GF-D8 (cell line): ENCODE measurements at regions not wholly inside any gene's neighbourhood (a gene's known extent, or its start where the extent isn't known, plus 50 kb on each side); places are given as distances from the start of the nearest gene placed in this dataset.

Source experiments
- DNase-seq: peaks from one replicate; lab custom pipeline; 2025; lab: John Stamatoyannopoulos, UW

DNA sequence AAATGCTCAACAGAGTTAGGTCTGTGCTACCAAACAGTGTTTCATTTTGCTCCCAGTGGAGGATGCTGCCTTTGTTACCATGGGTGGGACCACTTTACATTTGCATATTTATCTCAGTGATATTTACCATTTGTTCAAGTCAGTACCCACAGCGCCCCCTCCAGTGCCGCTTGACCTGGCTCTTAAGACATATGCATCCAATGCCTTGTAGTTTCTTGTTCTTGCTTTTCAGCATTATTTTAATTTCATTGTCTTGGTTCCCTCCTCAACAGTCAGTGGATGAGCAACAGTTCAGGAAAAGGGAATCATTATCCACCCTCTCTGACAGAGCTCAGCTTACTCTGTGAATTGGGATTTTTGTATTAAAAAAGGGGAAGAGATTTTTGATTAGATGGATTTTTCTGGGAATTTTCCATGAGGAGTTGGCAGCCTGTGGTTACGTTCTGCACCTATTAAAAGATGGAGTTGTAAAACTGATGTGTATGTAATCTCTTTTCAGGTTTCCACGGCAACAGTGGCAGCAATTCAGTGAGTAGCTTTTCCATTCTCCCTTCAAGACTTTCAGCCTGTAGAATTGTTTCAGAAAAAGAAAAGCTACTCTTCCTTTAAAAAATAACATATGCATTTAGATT is 240.5 kb upstream of the DAAM1 start:
- DNase-seq = no peak

DNA sequence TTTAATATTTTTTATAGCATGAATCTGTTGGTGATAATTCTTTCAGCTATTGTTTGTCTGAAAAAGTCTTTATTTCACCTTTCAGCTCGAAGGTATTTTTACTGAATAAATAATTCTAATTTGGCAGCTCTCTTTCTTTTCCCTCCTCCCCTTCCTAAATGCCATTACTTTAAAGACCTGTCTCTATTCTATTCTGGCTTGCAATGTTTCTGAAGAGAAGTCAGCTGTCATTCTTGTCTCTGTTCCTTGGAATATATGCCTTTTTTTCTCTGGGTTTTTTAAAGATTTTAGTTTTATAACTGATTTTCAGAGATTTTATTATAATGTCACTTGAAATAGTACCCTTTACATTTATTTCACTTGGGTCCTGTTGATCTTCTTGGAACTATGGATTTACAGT is 237.9 kb upstream of the DAAM1 start:
- DNase-seq = no peak

DNA sequence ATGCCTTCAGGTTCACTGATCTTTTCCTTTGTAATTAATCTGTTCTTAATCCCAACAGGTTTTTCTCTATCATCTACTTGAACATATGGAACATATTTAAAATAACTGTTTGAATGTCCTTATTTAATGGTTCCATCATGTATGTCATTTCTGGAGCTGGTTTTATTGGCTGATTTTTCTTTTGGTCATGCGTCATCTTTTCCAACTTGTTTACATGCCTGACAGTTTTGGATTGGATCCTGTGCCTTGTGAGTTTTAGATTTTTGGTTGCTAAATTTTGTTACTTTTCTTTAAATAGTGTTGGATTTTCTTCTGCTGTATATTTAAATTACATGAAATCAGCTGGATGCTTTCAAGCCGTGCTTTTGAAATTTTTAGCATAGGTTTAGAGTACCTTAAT is 237.3 kb upstream of the DAAM1 start:
- DNase-seq = no peak

DNA sequence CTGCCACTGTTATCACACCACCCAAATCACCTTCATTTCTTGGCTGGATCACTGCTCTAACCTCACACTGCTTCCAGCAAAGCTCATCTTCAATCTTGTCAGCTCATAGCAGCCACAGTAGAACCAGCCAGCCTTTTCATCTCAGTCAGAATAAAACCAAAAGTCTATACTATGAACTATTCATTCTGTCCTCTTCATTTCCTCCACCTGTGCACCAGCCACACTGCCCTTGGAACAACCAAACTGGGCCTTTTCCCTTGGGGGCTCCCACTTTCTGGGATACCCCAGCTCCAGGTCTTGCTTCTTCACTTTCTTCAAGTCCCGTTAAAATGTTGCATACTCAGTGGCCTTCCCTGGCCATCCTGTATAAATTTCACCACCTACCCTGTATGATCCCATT is 234.4 kb upstream of the DAAM1 start:
- DNase-seq = no peak

DNA sequence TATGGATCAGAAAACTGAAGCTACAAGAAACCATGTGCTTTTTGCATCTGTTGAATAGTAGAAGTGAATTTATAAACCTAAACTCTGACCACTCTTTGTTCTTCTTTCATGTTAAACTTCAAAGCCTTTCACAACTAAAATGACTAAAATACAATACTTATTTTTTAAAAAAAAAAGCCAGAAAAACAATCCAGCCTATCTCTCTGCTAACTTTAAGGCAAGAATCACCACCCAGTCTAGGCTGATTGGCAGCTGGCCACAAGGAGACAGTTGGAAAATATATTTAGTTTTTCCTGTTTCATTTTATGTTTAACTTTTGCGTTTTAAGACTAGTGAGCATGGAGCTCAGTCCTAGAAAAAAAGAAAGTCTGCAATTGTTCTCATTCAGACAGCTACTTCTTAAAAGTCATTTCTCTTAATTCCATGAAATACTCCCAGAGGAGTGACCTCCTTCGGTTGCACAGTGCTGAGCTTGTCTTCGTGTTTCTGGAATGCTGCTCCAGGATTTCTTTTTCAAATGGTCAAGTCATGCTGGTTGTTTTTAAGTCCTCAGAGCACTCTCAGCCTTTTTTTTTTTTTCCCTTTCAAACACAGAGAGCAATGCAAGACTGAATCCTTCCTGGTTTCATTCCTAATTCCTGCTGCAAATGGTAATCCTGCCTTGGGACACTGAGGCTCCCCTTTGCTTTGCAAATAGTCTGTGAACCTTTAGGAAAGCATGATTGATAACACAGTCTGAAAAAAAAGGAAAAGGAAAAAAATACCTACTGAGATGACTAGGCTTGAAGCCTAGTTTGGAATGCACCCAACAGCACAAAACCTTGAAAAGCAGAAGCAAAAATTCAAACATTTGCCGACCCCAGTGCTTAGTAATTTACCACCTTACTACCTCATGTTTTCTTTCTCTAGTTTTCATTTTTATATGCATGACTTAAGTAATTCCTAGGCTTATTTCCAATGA is 233.3 kb upstream of the DAAM1 start:
- no peak for DNase-seq

DNA sequence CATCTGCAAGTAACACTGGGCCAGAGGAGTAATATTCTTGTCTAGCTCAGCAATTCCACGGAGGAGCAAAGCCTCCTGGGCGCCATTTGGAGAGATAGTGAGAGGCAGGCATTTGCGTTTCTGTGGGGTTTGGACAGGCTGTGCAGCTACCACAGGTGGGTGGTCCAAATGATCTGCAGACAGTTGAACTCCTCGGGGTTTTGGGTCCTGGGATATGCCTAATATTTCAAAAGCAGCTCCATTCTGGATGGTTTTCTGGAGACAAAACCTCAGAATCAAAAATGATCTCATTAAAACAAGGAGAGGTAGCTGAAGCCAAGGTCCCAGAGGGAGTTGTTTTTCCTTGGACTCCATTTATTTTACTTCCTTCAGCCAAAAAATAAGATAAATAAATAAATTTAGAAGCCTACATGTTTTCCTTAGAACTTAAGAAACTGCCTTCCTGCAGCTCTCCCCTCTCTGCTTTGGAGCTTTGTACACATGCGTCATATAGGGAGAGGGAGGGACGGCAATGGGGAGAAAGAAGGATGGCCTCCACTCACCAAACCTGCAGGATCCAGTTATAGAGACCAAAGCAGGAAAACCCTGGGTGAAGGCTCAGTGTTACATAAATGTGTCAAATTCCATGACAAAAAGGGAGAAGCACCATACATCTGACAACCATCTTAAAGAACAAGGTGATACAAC is 227.3 kb upstream of the DAAM1 start:
- no peak for DNase-seq

DNA sequence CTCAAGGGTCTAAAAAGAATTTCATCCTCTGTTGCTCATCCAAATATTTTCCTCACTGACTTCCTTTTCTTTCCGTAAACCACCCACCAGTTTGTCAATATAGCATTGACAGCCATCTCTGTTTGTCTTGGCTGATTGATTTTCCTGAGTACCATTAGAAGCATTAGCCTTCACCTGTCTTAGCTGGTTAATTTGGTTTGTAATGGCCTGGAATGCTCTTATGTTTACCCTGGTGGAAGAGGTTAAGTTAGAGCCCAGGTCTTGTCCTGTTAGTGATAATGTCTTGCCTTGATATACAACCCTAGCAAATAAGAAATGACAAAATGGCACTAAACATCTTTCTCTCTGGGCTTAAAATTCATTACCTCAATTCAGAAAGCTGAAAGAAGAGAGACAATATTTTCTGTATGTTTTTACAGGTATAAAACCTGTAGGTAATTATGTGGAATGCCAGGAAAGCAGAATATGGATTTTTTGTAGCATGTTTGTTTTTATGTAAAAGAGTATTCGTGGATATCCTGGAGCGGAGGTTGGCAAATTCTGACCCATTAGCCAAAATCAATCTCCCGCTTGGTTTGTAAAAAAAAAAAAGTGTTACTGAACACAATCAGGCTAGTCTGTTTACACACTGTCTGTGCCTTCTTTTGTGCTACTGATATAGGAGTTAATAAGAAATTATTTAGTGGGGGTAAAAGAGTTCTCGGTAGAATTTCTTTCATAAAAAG is 224.4 kb upstream of the DAAM1 start:
- no peak for DNase-seq

DNA sequence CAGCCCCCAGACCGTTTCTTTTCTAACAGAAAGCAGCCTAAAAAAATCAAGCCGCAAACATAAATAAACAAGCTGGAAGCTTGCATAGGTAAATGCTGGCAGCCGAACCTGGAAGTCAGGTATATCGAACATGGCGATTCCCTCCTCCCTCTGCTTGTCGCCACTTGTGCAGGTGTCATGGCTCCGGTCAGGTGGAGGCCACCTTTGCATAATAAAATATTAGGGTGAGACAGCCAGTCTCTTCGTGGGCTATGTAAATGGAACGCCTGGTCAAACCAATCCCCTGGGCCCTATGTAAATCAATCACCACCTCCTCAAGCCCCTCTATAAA is 223.9 kb upstream of the DAAM1 start:
- DNase-seq = no peak

DNA sequence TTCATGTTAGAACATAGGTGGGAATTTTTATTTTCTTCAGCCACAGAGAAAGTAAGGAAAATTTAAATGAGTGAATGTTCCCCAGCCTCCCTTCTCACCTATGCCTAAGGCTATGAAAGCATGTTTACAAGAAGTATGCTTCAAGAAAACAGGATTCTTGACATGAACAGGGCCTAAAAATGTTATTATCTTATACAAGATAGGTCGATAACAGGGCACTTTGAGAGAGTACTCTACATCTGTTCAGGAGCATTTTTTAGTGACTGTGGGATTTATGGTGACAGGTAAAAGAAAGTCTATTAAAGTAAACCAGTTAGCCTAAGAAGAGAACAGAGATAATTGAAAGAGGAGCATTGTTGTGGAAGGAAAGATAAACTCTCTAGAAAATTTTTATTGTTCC is 222.9 kb upstream of the DAAM1 start:
- DNase-seq = no peak

DNA sequence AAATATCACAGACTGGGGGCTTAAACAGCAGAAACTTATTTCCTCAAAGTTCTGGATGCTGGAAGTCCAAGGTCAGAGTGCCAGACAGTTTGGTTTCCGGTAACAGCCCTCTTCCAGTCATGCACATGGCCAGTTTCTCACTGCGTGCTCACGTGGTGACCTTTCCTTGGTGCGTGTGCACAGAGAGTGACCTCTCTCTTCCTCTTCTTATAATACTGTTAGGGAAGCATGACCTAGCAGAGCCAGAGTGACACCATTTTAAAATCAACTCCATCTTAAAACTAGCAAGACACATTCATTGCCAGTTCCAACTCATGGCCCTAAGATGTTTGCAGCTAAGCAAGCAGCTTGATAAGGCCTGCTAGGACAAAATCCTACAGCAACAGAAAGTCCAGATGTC is 221.5 kb upstream of the DAAM1 start:
- no peak for DNase-seq

DNA sequence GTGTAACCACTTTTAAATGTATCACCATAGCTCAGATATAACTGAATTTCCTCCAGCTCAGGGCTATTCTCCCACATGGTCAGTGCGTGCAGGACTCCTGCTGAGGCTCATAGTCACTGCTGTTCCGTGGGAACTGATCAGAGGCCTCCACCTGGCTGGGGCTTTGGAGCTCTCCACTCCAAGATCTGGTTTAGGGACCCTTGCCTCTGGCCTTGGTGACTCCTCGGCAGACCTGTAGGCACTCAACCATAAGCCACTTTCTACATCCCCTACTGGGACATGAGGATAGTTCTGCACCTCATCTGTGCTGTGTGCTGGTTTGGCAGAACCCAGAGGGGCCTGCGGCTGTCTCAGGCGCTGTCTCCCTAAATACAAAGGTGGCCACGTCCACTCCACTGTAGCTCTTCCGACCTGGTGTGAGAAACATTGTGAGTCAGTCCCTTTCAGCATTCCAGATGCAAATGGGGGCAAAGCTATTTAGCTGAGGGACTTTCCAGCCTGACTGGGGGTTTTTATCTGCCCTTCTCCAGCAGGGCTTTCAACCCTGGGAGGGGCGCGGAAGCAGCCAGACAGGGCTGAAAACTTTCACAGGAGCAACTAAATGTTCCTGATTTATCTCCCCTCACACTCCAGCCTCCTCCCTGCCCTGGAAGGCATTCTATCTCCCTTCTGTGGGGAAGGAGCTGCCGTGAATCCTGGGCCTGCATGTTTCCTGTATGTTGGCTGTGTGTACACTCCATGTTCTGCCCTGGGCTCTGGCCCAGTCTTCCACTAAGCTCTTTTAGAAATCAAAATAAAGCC is 218.3 kb upstream of the DAAM1 start:
- no peak for DNase-seq

DNA sequence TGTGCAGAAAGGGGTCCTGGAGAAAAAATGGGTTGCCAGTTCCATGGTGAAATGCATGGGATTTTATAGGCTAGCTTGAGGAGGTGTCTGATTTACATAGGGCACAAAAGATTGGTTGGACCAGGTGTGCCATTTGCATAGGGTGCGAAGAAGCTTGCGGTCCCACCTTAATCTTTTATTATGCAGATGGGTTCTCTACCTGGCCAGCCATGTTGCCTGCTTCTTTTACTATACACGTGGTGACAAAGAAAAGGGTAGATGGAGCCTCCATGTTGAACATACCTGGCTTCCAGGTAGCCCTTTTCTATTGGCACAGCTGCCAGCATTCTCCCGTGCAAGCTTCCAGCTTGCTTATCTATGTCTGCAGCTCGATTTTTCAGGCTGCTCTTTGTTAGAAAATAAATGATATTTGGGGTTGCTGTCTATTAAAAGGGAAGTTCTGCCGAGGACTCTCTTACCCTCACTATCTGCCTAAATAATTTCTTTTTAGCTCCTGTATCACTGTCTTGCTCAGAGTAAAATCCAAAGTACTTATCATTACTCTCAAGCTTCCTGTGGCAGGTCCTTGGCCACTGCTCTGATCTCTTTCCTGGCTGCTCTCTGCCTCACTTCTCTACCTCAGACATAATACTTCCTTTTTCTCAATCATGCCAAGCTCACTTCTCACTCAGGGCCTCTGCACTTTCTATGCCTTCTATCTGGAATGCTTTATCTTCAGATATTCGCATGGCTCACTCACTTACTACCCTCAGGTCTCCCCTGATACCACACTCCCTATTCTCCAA is 216.0 kb upstream of the DAAM1 start:
- DNase-seq = no peak

DNA sequence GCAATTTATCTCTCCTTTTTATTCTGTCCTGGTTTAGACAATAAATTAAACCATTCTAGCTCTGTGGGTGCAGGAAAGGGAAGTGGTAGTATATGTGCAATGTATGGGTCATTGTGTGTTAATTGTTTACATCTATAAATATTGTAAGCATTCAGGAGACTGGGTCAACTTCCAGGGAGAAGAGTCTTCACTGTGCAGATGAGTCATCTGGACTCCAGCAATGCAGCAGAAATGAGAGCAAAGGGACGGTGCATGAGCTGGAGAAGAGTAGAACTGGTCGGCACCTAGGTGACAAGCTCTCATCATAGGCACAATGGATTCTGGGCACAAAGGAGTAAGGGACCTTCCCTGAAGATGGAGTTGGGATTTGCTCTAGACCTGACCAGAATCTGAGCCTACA is 211.1 kb upstream of the DAAM1 start:
- DNase-seq = no peak

DNA sequence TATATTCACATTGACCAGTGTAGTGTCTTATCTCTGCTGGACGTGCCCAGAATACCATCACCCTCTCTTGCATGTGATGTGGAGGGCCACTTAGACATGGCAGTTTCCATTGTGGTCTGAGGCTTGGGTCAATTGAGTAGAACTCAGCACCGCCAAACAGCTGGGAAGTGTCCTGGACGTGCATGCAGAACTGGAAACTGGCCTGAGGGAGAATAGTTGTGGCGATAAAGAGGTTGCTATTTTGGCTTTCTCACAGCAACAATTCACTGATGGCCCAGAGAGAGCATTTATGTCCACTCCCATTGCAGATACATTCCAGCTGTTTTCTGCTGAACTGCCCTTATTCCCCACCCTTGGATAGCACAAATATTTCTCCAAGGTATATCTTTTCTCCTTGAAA is 210.1 kb upstream of the DAAM1 start:
- no peak for DNase-seq

DNA sequence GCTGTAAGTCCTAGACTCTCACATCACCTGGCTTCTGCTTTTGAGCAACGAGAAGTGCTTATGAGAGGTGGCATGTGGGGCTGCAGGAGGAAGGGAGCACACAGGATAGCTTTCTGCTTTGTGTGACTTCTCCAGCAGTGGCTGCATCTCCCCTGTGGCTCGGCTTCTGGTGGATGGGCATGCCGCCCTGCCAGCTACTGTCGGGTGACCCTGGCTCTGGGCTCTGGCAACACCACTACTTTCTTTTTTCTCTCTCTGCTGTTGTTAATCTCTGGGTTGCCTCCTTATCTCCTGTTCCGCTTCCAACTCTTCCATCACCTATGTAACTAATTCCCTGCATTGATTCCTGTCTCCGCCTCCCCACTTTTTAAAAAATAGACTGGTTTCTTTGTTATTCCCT is 209.1 kb upstream of the DAAM1 start:
- DNase-seq = no peak

DNA sequence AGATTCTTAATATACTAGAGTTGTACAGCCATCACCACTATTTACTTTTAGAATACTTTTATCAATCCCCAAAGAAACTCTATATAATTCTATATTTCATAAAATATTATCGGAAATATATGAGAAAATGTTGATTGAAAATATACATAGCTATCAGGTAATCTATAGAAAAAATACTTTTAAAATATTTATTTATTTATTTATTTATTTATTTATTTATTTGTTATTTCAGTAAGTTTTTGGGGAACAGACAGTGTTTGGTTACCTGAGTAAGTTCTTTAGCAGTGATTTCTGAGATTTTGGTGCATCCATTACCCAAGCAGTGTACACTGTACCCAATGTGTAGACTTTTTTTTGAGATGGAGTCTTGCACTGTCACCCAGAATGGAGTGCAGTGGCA is 206.6 kb upstream of the DAAM1 start:
- DNase-seq = no peak

DNA sequence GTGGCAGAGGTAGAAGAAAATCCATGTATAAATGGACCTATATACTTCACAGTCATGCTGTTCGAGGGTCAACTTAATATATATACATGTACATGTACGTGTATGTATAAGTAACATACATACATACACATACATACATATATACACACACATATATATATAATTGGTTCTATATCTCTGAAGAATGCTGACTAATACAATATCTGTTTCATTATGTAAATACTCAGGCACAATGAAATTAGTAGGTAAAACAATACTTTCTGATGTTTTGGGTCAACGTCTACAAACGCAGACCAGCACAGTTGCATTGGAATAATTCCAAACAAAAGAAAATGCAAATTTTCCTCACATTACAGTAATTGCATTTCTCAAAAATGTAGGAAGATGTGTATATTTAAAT is 202.7 kb upstream of the DAAM1 start:
- DNase-seq = no peak

DNA sequence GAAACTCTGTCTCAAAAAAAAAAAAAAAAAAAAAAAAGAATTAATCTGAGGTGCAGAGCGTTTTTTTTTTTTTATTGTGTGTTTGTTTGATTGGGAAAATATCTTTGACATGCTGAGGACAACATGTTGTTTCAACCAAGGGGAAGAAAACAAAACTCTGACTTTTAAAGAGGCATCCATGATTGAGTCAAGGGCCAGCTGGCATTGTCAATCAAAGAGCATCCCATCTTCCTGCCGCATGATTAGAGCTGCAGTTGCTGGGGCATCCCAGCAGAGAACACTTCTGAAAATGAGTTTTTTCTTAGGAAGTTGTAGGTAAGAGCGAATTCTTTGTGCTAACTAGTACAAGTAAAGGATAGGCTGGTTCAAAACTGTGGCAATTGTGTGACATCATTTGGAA is 200.9 kb upstream of the DAAM1 start:
- DNase-seq = no peak

DNA sequence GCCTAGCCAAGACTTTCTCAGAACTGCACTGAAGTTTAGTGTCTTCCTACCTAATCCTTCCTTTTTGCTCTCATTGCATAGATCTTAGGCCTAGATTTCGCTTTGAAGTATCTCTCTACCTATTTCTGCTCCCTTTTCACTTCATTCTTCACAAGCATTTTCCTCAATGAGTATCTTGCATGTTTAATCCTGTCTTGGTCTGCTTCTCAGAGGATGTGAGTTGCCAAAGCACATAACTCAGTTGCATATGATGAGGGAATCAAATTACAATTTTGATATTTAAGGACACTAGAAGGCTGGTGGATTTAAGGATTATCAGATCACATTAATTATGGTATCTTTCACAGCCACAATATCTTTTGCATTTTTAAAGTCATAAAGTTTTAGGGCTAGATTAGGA is 195.5 kb upstream of the DAAM1 start:
- no peak for DNase-seq

DNA sequence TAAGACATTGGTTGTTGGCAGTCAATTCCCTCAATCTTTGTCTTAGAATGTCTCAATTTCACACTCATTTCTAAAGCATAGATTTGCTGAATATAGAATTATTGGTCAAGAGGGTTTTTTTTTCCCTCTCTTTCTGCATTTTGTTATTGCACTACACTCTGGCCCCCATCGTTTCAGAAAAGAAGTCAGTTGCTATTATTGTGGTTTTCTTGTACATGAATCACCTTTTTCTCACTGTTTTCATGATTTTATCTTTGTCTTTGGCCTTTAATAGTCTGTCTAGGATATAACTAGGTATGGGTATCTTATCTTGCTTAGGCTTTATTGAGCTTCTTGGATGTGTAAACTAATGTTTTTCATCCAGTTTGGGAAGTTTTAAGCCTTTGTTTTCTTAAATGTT is 194.3 kb upstream of the DAAM1 start:
- DNase-seq = no peak

DNA sequence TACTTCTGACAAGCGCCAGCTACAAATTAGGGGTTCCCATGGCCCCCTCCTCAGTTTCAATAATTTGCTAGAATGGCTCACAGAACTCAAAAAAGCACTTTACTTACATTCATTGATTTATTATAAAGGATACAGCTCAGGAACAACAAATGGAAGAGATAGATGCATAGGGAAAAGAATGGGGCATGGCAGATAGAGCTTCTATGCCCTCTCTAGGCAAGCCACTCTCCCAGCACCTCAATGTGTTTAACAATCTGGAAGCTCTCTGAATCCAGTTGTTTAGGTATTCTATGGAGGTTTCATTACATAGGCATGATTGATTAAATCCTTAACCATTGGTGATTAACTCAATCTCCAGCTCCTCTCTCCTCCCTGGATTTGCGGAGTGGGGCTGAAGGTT is 184.5 kb upstream of the DAAM1 start:
- no peak for DNase-seq
